ENCODE measurements at regions not wholly inside any gene's neighbourhood (a gene's known extent, or its start where the extent isn't known, plus 50 kb on each side); places are given as distances from the start of the nearest gene placed in this dataset.

DNA sequence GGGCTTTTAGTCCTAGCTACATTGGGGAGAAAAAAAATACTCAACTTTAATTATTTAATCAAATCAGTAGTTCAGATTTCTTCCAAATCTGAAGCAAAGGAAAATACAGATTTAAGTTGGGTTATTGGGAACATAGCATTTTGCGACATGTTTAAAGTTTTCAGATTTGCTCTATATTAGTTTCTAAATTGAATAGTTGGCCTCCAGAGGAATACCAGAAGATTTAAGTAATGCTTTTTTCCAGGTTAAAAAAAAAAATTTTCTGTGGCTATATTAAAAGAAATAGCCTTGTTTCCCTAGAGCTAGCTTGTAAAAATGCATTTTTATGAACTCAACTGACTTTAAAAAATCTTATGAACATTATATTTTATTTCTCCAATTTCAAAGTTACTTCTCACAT lies 115.9 kb downstream of the DDX53 start:
- TF ChIP-seq, protein P1, sequence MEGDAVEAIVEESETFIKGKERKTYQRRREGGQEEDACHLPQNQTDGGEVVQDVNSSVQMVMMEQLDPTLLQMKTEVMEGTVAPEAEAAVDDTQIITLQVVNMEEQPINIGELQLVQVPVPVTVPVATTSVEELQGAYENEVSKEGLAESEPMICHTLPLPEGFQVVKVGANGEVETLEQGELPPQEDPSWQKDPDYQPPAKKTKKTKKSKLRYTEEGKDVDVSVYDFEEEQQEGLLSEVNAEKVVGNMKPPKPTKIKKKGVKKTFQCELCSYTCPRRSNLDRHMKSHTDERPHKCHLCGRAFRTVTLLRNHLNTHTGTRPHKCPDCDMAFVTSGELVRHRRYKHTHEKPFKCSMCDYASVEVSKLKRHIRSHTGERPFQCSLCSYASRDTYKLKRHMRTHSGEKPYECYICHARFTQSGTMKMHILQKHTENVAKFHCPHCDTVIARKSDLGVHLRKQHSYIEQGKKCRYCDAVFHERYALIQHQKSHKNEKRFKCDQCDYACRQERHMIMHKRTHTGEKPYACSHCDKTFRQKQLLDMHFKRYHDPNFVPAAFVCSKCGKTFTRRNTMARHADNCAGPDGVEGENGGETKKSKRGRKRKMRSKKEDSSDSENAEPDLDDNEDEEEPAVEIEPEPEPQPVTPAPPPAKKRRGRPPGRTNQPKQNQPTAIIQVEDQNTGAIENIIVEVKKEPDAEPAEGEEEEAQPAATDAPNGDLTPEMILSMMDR (IDR thresholded peaks at IDR 0.05), result no peak
- TF ChIP-seq POLR2AphosphoS5 (IDR thresholded peaks at IDR 0.05) (no peak), POLR2A (IDR thresholded peaks at IDR 0.05) (no peak)

Measured in prostate gland (tissue), 2 donors.